HEK293T (cell line): ENCODE measurements at regions not wholly inside any gene's neighbourhood (a gene's known extent, or its start where the extent isn't known, plus 50 kb on each side); places are given as distances from the start of the nearest gene placed in this dataset.

Experiments used
- ARNT ChIP-seq: fragments of 450-650 bp; IDR thresholded peaks from 2 replicates; pipeline ENCODE4 v1.6.1; 2017; ENCODE audit warnings: mild to moderate bottlenecking
- FOXA1 ChIP-seq: fragments of 450-650 bp; IDR thresholded peaks from 2 replicates; pipeline ENCODE4 v1.6.1; 2016; ENCODE audit warnings: mild to moderate bottlenecking
- FOXK2 ChIP-seq: fragments of 450-650 bp; IDR thresholded peaks from 2 replicates; pipeline ENCODE4 v1.6.1; 2016; ENCODE audit warnings: mild to moderate bottlenecking
- FOXM1 ChIP-seq: fragments of 450-650 bp; IDR thresholded peaks from 2 replicates; pipeline ENCODE4 v1.6.1; 2017; ENCODE audit warnings: mild to moderate bottlenecking, borderline replicate concordance
- L3MBTL2 ChIP-seq: fragments of 450-650 bp; conservative IDR thresholded peaks from 2 replicates; pipeline ENCODE4 v1.6.1; 2016; ENCODE audit warnings: mild to moderate bottlenecking
- NFRKB ChIP-seq: fragments of 450-650 bp; IDR thresholded peaks from 2 replicates; pipeline ENCODE4 v1.6.1; 2016; ENCODE audit warnings: mild to moderate bottlenecking, moderate library complexity
- SUZ12 ChIP-seq: fragments of 450-650 bp; IDR thresholded peaks from 2 replicates; pipeline ENCODE4 v1.6.1; 2016; ENCODE audit warnings: mild to moderate bottlenecking
- TARDBP ChIP-seq: fragments of 450-650 bp; IDR thresholded peaks from 2 replicates; pipeline ENCODE4 v1.6.1; 2016
- ZNF384 ChIP-seq: fragments of 450-650 bp; IDR thresholded peaks from 2 replicates; pipeline ENCODE4 v1.6.1; 2016
- TF ChIP-seq, protein P1 (sequence below): fragments of 450-650 bp; IDR thresholded peaks from 2 replicates; pipeline ENCODE4 v1.6.1; 2016

GRCh38 chr9:19634881-19635280 lies 154.0 kb downstream of the SLC24A2 start:
- TF ChIP-seq ZNF384 (no peak), FOXA1 (no peak), FOXM1 (no peak), TARDBP (no peak), SUZ12 (no peak), FOXK2 (no peak), L3MBTL2 (no peak), NFRKB (no peak), ARNT (no peak)
- TF ChIP-seq, protein P1, sequence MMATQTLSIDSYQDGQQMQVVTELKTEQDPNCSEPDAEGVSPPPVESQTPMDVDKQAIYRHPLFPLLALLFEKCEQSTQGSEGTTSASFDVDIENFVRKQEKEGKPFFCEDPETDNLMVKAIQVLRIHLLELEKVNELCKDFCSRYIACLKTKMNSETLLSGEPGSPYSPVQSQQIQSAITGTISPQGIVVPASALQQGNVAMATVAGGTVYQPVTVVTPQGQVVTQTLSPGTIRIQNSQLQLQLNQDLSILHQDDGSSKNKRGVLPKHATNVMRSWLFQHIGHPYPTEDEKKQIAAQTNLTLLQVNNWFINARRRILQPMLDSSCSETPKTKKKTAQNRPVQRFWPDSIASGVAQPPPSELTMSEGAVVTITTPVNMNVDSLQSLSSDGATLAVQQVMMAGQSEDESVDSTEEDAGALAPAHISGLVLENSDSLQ = no peak
